NCI-H2029 treated with DMSO at 0.1 percent for 48 hours (cell line): ENCODE measurements at regions not wholly inside any gene's neighbourhood (a gene's known extent, or its start where the extent isn't known, plus 50 kb on each side); places are given as distances from the start of the nearest gene placed in this dataset.

ENCODE experiments used
- DNase-seq: peaks from one replicate; lab custom pipeline; 2025; lab: John Stamatoyannopoulos, UW

DNA sequence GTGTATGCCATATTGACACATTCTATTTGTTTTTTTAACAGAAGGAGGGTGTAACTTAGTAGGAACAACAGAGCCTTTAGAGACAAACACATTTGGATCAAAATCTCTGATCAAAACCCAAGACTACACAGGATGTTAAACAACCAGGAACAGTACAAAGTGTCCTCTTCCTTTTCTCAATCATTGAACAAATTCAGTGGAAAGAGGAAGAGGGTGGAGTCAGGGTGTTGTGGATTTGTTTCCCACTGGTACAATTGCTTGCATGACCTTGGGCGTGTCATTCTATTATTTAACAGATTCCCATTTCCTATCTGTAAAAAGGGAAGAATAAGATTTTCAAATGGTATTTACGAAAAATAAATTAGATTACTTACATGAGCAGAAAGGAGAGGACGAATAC, 1162.8 kb upstream of the PRKX start:
- DNase-seq, result no peak

DNA sequence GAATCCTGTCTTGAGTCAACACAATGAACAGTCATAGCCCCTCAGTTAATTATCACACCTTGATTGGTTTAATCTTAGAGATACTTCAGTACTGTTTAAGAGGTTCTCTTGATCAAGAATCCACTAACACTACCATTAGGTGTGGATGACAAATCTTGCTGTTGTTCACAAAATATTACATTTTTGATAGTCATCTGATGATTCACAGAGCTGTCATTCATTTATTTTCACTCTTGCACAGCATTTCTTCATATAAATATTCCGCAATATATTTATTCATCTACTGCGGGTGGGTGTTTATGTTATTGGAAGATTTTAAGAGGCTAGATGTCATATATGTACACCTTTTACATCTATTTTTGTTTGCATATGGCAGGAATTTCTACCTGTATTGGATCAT, 1138.1 kb upstream of the PRKX start:
- no peak for DNase-seq

GRCh38 chrX:4850312-4850711, 1136.9 kb upstream of the PRKX start:
- no peak for DNase-seq

GRCh38 chrX:4844376-4844775, 1130.9 kb upstream of the PRKX start:
- no peak for DNase-seq

- DNase-seq, result no peak
Observed at GRCh38 chrX:4841216-4841745, 1127.8 kb upstream of the PRKX start.

- no peak for DNase-seq
Observed at GRCh38 chrX:4831574-4831973, 1118.1 kb upstream of the PRKX start.

- DNase-seq, result no peak
Observed at GRCh38 chrX:4830880-4831557, 1117.6 kb upstream of the PRKX start.

DNA sequence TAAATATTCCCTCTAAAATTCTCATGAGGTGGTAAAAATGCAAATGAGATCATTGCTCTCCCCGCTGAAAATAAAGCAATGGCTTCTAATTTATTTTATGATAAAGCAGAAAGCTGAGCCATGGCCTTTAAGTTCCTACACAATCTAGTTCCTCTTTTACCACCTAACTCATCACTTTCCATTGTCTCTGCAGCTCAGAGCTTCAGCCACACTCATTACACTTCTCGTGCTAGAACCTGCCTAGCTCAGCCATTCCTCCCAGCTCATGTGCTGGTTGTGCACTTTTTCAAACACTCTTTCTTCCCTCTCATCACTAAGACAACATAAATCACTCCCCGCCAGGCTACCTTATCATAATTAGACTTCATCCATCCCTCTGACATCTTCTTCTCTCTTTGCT, 1112.1 kb upstream of the PRKX start:
- no peak for DNase-seq

DNA sequence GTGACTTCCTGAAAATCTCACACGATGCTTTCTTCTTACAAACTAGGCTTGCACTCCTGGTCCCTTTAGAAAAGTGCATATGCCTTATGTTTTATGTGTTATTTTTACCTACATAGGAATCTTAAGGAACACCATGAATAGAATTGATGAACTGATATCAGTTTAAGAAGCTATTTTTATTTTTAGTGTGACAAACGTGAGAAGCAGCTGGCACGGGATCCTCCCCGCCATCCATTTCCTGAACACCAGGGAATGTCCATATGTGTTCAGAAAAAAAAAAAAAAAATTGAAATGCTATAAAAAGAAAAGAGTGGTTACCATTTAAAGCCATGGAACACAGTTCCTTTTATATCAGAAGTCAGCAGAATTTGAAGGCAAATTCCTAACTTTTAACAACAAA, 1096.1 kb upstream of the PRKX start:
- no peak for DNase-seq

- DNase-seq, result no peak
Observed at GRCh38 chrX:4805502-4805901, 1092.1 kb upstream of the PRKX start.

- no peak for DNase-seq
Observed at GRCh38 chrX:4800756-4801155, 1087.3 kb upstream of the PRKX start.

- DNase-seq, result no peak
Observed at GRCh38 chrX:4787971-4788370, 1074.5 kb upstream of the PRKX start.

DNA sequence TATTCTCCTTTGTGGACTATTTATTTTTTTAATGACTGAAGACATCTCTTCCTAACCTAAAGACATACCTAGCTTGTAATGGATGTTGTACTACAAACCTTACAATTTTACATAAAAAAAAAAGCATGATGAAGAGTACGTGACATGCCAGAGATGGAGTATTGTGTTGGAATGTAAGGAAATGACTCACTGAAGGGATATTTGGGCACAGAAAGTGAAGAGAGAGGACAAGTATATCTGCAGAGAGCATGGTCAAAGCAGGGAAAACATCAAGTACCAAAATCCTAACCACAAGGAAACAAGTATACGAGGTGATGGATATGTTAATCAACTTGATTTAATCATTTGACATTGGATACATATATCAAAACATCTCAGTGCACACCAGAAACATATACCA, 1051.4 kb upstream of the PRKX start:
- DNase-seq, result no peak

DNA sequence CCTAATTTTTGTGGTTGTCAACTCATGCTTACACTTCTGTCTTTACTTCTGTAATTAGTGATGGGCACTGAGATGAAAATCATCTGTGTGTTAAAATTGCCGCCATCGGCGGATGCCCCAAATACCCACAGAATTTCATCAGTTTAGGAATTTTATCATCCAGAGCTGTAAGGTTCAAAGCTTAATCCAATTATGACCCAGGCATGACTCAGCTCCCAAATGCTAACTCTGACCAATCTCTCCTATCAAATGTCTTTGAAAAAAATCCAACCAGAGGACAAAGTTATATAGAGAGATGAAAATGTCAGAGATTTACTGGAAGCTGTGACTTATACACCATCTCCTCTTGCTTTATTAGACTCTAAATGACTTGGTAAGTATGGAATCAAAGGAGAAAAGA, 1048.7 kb upstream of the PRKX start:
- no peak for DNase-seq

DNA sequence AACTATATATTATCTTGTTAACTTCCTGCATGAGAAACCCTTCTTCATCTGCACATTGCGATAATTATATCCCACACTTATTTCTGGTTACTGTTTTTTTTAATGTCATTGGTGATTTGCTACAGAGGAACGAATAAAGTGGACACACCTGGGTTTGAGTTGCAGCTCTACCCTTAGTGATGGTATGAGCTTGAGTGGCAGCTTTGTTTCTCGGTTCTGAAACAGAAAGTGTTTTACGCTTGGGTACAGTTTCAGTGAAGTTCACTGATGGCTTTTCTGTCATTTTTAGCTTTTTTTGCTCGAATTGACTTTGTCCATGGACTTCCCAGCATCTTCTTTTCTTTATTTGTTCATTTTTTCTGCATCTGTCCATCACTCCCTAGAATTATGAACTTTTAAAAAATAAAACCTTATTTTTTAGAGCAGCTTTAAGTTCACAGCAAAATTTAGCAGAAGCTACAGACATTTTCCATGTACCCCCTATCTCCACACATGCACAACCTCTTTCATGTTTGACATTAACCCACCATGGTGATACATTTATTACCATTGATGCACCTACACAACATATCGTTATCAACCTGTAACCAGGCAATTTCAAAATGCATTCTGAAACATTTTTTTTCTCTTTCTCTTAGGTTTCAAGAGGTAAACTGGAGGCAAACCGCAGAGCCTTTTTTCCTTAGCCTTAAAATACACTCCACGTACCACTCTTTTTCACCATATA, 1041.6 kb upstream of the PRKX start:
- no peak for DNase-seq

DNA sequence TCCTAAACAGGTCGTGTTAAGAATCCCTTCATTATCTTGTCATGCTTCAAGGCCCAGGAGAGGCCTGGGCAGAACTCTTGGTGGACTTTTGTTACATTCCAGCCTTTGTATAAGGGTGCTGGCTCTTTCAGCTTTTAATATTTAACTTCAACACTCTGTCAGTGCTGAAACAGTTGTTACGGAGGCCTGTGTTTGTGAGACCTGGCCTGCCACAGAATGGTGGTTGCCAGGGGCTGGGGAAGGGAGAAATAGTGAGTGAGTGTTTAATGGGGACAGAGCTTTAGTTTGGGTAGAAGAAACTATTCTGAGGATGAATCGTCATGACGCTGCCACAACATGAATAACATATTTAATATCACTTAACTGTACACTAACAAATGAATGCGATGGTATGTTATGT, 1027.6 kb upstream of the PRKX start:
- no peak for DNase-seq

GRCh38 chrX:4735299-4735698, 1021.9 kb upstream of the PRKX start:
- DNase-seq, result no peak

DNA sequence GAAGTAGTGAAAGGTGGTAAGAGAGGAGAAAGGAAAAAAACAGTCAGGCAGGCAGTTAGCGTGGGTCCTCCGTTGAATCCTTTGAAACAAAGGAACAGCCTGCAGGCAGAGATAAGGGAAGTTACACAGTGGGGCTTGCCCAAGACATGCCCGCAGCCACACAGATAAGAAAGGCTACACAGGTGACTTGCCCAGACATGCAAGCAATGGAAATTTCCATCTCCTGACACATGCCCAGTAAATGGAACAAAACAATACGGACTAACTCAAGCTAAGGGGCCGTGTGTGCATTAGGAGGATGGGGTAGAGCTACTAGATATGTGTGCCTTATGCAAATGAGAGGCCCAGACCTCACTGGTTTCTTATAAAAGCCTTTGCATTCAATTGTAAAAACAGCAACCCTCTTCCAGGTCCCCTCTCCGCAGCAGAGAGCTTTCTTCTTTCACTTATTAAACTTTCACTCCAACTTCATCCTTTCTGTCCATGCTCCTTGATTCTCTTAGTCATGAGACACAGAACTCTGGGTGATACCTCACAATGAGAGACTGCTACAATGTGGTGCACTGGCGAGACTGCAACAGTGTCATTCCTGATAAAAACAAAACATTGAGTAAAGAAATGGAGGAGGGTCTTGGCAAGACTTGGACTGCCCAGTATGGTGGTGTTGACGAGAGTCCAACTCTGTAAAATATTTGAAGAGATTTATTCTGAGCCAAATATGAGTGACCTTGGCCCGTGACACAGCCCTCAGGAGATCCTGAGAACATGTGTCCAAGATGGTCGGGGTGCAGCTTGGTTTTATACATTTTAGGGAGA, 997.4 kb upstream of the PRKX start:
- DNase-seq, result no peak

- no peak for DNase-seq
Observed at GRCh38 chrX:4708970-4709760, 995.7 kb upstream of the PRKX start.

- DNase-seq, result no peak
Observed at GRCh38 chrX:4706961-4707360, 993.5 kb upstream of the PRKX start.

DNA sequence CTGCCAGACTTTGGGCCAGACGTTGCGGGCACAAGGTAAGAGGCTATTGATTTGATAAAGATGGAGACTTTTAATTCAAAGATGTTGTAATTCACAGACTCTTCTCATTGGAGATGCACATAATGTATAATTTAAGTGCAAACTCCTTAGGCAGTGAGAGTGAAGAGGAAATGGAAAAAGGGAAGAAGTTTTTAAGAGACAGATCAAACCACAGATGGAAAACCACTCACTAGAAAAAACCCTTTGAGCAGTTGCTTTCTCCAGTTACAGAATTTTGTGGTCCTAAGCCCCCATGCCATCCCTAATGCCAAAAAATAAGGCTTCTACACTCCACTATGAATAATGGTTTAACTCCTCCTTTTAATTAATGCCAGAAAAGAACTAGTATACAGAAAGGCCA, 977.1 kb upstream of the PRKX start:
- no peak for DNase-seq

DNA sequence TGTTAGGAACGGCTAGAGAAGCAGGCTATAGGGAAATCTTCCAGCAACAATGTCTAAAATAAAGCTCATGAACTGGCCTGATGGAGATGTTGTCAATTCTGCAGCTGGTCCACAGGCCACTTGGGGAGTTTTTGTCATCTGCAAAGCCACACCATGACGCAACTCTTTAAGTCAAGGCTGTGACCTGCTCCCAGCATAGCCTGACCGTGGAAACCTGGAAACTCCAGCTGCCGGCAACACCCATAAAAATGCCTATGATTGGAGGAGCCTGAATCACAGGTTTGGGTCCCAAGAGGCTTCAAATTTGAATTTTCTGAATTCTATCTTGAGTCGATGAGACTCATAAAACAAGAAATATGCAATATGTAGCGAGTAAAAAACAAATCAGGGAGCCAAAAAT, 969.2 kb upstream of the PRKX start:
- no peak for DNase-seq
